HG03342 (cell line): ENCODE measurements at regions not wholly inside any gene's neighbourhood (a gene's known extent, or its start where the extent isn't known, plus 50 kb on each side); places are given as distances from the start of the nearest gene placed in this dataset.

ENCODE experiments used
- ATAC-seq: cut with Tn5 transposase; IDR thresholded peaks from one replicate; pipeline ENCODE4 v1.9.1; 2021; ENCODE audit warnings: mild to moderate bottlenecking, moderate library complexity; ENCODE audit not compliant: unreplicated experiment

DNA sequence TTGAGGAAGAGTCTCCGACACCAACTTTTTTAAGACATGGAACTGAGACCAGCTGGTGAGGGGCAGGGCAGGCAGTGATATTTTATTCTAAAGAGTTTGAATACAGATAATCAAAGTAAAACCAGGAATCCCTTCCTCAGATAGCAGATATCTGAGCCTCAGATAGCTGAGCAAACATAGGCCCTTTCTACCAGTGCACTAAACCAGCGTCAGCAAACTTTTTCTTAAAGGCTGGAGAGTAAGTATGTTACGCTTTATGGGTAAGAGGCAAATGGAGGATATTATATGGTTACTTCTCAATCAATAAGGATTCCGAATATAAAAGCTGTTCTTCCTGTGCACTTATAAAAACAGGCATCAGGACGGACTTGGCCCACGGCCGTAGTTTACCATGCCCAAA lies 73.9 kb downstream of the WNT5A start:
- ATAC-seq, result no peak

DNA sequence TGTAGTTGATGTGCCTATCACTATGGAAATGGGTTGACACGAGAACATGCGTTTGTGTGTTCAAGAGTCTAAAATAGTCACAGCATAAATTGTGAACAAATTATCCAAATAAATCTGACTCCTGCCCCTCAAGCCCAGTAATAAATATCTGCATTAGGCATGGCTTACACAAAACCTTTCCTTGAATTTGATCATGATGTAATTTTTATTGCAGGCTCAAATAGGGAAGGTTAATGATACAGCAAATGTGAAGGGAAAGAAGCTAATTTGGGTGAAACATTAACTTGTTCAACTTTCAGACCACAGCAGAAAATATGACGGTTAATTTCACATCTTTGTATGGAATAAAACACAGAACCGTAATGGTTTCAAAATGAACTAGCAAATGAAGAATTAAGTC lies 74.6 kb downstream of the WNT5A start:
- ATAC-seq, result no peak

DNA sequence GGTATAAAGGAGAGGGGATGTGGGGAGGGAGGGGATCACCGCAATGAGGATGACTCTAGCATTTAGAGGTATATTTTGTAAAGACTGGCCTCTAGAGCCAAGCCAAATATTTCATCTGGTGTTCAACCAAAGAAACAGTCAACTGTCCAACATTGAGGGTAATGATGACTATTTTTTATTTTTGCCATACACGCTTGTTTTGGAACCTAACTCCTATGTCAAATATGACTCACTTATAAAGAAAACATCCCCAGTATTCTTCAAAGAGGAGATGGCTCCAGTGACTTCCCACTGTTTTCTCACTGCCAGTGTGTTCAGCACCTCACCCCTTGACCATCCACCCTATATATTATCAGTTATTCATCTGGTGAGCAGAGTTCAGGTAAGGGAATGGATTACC lies 77.3 kb downstream of the WNT5A start:
- ATAC-seq, result no peak

DNA sequence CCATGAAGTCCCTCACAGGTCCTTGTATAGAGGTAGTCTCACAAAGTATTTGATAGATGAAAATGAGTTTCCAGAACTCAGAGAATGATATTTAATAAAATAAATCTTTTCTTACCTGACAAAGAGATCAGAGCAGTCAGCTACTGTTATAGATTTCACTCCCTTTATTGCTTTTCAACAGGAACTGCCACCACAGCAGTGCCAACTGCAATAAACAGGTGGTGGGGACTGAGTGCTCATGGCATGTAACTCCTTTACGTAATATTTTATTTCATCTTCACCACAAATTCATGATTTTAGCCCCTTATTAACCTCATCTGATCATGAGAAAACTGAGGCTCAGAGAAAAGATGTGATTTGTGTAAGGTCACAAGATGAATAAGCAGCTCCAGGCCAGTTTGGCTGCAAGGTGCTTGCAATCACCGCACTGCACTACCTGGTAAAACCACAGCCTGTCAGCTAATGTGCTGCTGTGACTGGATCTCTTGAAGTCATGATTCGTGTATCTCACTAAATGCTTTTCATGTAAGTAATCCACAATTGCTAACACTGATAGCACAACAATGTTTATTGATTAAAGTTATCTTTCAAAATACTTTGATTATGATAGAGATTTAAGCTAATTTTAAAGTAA lies 78.8 kb downstream of the WNT5A start:
- ATAC-seq, result no peak

DNA sequence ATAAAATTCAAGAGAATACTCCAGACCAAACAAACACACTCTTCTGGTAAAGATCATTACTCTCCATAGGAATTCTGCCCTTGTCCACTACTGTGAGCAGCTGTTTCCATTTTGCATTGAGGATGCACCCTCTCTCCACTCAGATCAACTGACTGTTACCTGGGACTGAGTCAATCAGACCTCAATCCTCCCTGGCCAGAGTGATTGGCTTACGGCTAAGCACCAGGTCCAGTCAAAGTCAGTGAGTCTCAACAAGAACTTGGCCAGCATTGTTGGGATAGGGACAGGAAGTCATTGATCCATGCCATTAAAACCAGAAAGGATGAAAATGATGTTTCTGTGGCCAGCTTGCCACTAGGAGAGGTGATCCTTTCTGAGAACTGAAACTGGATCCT lies 79.7 kb downstream of the WNT5A start:
- ATAC-seq, result no peak

DNA sequence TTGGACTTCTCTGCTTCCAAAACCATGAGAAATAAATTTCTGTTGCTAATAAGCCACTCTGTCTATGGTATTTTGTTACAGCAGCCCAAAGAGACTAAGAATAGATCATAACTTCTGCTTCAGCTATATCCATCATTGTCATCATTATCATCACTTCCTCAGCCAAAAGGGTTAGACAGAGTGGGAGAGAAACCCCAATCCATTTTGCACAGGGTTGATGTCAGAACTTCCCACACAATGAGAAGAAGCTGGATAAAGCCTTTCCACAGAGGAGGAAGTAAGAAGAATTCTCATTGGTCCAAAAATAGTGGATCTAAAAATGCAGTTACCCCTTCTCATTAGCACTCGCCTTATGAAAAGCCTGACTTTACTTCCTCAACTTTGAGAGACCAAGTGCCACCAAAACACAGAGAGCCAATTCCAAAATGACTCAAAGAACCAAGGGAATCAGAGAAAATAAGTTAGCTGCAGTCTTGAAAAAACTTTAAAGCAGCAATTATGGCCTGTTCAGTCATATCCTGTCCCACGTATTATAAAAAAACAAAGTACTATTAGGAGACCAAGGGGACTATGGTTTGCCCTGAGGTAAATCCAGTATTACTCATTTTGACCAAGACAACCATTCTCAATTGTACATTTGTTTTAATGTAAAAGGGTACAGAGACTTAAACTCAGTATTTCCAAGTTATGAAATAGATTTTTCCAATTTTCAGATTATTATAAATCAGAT lies 80.2 kb downstream of the WNT5A start:
- ATAC-seq, result no peak

DNA sequence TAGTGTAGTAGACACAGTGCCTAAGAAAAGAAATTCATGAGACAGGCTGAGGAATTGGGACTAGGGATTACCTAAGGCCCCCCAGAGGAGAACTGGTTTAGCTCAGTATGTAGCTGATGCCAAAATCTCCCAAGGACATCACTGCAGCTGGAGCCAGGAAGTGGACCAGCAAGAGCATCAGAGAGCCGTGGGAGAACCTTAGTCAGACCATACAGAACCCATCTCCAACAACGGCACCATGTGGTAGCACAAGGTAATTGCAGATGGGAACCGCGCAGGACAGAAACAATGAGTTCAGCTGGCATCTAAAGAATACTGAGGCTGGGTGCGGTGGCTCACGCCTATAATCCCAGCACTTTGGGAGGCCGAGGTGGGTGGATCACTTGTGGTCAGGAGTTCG lies 81.7 kb downstream of the WNT5A start:
- ATAC-seq, result no peak

DNA sequence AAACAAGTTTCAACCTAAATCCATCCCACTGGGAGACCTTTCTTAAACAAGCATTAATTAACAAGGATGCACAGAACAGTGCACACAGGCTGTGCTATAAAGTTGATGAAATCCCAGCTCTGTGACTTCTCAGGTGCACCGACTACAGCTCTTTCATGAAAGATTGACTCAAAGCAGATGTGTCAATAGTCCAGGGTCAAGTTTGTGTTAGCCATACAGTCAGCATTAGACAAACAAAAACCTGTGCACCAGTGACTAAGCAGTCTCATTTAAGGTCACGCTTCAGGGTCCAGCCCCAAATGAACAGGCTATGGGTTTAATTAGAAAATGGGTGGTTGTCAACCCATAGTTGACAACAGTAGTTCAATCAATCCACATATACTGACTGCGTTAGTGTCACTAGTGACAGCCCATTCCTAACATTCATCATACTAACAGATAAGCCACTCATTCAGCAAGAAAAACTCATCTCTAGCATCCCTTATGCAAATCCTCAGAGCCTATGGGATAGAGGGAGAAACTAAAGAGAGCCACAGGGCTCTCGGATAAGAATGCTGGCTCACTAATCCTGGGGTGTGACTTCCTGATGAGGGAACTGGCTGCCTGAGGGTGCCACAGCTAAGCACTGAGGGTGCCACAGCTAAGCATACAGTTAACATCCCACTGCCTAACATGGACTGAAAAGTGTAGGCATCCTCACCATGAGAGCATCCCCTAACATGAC lies 84.1 kb downstream of the WNT5A start:
- no peak for ATAC-seq

DNA sequence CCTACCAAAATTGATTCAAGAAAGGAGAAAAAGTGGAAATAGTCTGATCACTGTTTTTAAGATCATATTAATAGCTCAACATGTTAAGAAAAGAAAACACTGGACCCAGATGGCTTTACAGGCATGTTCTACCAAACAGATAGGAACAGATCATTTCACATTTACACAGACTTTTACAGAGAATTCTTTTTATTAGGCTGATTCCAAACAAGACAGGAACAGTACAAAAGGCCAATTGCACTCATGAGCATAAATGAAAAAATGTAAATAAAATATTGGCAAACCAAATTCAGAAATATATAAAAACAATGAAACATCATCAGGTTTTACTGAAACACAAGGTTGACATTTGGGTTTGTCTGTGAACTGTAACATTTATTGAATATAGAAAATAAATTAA lies 106.5 kb downstream of the WNT5A start:
- no peak for ATAC-seq

DNA sequence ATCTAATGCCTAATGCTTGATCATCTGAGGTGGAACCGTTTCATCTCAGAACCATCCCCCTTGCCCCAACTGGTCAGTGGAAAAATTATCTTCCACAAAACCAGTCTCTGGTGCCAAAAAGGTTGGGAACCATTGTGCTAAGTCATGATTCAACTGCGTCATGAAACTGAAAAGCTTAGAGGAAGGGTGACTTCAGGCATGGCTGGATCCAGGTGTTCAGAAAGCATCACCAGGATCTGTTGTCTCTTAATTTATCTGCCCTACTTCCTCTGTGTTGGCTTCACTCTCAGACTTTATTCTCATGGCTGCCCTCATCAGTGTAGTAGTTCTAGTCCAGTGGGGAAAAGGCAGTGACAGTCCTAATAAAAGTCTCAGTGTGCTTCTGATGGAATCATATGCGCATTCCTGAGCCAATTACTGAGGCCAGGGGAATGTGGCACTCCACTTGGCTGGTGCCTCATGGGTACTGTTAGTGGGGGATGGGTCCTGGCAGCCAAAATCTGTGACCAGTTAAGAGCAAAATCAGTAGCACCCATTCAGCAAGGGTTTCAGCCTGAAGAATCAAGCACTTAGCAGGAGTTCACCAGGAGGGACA lies 110.3 kb downstream of the WNT5A start:
- no peak for ATAC-seq

DNA sequence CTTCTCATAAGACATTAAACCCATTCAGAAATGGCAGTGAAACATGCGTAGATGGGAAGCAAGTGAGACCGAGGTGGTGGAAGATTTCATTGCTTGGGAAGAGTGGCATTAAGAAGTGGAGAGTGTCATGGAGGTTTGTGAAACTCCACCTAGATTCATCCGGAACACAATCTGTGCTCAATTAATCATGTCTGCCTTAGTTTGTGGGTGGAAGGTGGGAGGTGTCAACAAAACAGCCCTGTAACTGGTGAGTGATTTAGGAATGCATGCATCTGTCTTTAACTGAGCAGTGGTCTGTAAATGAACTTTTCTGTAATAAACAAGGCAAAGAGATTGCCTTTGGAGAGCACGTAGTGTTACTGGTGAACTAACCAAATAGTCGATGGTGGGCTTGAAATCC lies 113.7 kb downstream of the WNT5A start:
- no peak for ATAC-seq

DNA sequence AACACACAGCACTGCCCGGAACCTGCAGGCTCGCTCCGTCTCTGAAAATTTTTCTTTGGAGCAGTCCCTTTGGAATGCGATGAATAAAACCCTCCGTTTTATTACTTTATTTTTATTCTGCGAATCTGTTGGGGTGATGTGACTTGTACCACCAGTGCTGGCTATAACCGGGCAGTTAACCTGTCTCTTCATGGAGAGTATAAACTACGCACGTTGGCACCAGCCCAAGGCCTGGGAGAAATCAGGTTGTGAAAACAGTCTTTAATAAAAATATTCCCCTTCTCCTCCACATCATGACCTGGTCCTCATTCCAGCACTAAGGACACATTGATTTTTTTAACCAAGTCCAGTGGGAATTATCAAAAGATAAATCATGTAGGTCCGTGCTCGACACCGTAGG lies 116.8 kb downstream of the WNT5A start:
- no peak for ATAC-seq

DNA sequence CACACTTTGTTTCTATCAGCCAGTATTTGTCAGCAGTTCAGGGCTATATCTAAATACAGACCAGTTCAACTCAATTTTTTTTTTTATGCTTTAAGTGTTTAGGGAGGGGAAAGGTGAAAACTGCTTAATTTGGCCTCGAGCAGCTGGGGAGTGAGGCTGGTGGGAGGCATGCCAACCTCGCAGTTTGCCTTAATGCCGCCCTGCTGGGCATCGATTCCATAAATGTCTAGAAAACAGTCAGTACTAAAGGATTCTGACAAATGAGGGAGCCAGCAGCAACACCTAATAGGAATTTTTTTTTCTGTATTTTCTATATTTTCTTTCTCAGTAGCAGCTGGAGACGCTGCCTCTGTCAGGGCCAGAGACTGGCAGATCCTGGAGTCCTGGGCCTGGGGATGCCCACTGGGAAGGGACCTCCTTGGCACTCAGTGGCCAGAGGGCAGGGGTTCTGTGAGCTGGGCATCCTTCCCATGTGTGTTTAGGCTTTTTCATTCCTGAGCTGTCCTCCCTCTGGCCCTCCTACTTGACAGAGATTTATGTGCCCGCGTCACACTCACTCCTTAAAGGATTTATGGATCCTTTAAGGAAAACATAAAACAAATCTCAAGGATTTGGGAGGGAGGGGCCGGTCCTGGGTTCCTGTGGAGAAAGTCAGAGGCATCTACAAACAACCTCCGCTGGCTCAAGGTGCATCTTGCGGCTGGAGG lies 117.8 kb downstream of the WNT5A start:
- ATAC-seq, result no peak

DNA sequence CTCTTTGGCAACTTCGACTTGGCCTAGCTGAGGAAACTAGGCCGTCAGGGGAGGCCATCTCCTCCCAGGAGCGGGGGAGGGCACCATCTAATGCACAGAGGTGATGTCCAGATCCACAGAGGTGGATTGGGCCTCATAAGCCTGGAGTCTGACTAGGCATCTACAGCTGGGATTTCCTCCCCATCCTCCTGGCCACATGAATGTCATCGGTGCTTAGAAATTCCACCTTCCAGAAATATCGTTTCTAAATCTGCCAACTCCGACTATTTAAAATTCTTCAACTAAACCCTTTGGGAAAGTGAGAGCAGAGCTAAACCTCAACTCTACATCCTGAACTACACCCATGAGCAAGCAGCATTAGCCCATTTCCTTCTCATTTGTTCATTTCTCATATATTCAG lies 118.7 kb downstream of the WNT5A start:
- no peak for ATAC-seq

DNA sequence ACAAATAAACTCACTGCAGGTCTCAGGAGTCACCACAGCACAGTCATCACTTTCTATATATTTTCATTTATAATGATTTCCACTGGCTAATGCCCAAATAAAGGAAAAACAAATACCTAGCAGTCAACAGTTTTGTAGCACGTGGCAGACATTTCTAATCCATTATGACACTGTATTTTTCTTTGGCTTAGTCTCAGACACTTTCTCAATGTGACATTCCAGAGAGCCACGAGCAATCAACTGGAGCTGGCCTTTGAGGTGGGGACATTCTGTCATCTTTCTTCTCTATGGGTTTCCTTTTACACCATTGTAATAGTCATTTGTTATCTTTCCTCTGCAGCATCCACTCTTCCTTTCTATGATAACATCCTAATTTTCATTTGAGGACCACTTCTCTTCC lies 119.7 kb downstream of the WNT5A start:
- no peak for ATAC-seq

DNA sequence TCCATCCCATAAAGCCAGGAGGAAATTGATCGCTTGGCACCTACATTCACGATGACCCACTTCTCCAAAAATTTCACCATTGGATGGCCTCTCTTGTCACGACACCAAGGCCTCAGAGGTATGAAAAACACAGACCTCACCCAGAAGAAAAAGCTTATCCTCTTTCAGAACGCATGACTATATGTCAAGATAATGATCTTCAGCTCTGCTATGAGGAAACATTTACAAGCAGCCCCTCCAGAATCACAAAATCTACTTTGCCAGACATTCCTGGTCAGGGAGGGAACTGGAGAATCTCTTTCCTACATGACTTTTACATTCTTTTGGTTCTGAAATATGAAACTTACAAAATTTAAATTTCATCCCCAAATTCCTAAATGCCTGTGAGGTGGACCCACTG lies 122.7 kb downstream of the WNT5A start:
- no peak for ATAC-seq

DNA sequence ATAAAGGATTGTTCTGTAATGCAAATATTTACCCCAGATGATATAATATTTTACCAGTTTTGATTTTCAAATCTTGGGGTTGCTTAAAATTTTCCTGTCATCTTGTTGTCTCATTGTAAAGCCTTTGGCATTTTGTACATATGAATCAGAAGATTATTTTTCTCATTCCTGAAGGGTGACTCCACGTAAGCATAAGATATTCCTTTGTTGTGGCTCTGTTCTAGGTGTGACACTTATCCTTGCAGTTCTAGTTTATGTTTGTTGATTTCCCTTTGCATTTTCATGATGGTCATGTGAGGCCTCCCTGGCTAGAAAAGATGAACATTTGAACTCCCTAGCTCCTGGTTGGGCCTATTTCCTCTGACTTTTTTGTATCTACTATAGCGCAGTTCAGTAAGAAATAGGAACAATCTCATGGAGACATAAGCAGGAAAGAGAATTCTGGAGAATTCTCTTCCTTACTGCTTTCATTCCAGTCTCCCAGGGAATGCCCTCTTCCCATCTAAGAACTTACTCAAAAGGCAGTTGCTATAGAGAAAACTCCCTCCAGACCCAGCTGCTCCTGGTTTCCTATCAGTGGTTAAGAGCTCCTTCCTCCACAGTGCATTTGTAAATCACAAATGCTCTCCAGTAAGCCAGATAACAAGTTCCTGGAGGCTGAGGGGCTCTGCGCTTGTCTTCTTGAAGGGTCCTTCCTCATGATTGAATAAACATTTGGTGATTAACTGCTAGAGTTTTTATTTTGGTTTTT lies 124.7 kb downstream of the WNT5A start:
- no peak for ATAC-seq

DNA sequence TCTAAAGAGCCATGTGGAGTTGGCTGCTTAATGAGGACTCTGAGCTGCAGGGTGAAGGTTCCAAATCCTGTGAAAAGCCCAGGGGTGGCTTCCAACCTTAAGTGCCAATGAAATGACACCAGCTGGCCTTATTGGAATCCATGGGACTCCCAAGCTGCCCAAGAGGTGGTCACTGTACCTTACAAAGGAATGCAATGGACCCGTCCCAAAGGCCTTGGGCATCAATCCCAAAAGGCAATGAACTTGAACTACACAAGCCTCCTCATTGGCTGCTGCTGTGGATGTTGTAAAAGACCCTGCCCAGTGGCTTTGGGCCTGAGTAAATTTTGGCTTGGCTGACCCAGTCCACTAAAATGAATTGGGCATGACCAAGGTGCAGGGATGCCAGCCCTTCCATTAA lies 129.3 kb downstream of the WNT5A start:
- ATAC-seq, result no peak

DNA sequence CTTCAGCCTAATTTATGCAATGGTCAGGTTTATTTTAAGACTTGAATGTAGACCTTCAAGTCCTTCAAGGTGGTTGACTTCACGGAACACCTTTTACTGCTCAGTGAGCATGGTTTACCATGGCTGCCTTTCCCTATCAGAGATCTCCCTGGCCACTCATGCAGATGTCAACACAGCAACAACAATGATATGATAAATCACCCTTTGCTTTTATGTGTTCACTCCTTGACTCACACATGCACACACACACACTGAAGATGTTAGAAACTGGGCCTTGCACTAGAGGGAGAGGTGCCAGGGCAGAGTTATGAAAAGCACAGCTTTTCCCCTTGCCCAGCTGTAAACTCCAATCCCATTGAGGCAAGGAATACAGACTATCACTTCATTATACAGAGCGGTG lies 134.4 kb downstream of the WNT5A start:
- no peak for ATAC-seq

DNA sequence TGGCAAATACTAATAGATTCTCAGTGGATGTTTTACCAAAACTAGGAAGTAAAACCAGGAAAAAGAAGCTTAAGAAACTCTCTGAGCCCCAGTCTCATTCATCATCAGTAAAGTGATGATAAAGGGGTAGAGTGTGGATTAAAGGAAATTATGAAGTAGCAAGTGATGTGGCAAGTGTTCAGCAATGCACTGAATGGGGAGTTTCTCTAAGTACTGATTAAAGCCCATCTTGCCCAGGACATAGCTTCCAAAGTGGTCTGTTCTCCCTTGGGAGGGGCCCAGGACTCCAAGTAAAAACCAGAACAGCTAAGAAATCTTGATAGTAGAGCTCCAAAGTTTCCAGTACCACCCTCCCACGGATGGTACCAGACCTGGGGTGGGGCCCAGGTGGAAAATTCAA lies 137.3 kb downstream of the WNT5A start:
- no peak for ATAC-seq
